ENCODE measurements at regions not wholly inside any gene's neighbourhood (a gene's known extent, or its start where the extent isn't known, plus 50 kb on each side); places are given as distances from the start of the nearest gene placed in this dataset.

DNA sequence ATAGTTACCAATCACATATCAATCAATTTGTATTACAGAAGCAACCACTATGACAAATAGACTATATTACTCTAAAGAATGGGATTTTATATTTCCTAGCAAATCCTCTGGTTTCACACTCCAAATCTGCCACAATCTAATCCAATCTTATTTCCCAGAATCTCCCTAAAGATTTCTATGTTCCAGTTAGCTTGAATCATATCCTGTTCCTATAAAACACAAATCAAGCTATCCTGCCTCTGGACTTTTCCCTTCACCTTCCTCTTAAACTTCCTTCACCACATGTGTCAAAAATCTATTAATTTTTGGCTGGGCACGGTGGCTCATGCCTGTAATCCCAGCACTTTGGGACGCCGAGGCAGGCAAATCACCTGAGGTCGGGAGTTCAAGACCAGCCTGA is 50.0 kb downstream of the PIK3C2A start:
- ChIA-PET POLR2A (no interaction called here), CTCF (no interaction called here)
- no peak for DNase-seq (ENCODE audit: extremely low spot score)
- TF ChIP-seq SP1 (IDR thresholded peaks at IDR 0.05) (no peak), HDGF (IDR thresholded peaks at IDR 0.05; ENCODE audit: borderline replicate concordance) (no peak), SUZ12 (IDR thresholded peaks at IDR 0.05) (no peak), FOXM1 (IDR thresholded peaks at IDR 0.05; ENCODE audit: borderline replicate concordance) (no peak), FOXK2 (IDR thresholded peaks at IDR 0.05) (no peak), FOXA1 (IDR thresholded peaks at IDR 0.05) (no peak), TARDBP (IDR thresholded peaks at IDR 0.05) (no peak)

DNA sequence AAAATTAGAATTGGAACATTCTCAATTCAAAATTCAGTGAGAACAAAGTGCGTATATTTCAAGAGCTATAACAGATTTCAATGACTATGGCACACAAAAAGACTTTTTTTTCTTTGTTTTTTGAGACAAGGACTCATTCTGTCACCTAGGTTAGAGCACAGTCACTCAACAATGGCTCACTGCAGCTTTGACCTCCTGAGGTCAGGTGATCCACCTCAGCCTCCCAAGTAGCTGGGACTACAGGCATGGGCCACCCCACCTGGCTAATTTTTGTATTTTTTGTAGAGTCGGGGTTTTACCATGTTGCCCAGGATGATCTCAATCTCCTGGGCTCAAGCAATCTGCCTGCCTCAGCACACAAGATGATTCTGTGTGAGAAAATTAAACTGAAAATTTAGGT is 51.5 kb downstream of the PIK3C2A start:
- no peak for DNase-seq (ENCODE audit: extremely low spot score)
- POLR2A ChIA-PET = no interaction called here
- TF ChIP-seq TARDBP (IDR thresholded peaks at IDR 0.05) (no peak), L3MBTL2 (conservative IDR thresholded peaks at IDR 0.05) (no peak), FOXM1 (IDR thresholded peaks at IDR 0.05; ENCODE audit: borderline replicate concordance) (no peak)
- CTCF ChIA-PET = no interaction called here

DNA sequence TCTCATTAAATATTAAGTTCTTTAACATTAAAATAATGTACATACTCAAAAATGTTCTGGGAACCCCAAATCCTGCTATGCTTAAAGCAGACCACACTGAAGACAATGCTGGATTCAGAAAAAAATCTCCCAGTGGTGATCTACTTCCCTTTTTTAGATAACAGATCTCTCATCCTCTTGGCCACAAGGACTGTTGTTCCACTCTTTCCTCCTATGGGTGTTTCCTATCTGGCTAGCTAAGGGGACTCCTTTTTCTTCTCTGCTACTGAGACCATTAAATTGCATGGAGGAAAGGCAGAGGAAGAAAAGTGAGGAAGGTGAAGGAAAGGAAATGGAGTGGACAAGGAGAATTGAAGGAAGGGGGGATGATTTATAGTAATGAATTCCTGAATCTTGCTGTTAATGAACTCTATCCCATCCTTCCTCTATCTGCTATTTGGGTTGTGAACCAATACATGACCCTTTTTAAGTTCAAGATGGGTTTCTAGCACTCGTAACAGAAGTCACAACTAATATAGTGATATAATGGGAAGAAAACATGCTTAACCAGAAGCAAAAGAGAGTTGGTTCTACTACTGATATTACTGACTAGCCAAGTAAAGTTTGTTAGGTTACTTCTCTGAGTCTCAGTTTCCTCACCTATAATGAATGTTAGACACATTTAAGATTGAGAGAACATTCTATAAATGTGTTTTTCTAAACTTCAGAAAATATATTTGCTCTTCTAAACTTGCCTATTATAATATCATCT is 53.2 kb downstream of the PIK3C2A start:
- no peak for DNase-seq (ENCODE audit: extremely low spot score)
- CTCF ChIA-PET = no interaction called here
- TF ChIP-seq FOXM1 (IDR thresholded peaks at IDR 0.05; ENCODE audit: borderline replicate concordance) = no peak
- no peak for TF ChIP-seq BHLHE40 (IDR thresholded peaks at IDR 0.05; ENCODE audit: borderline replicate concordance)
- no peak for TF ChIP-seq L3MBTL2 (conservative IDR thresholded peaks at IDR 0.05)
- no peak for TF ChIP-seq SUZ12 (IDR thresholded peaks at IDR 0.05)
- no peak for TF ChIP-seq NFRKB (IDR thresholded peaks at IDR 0.05)
- no peak for TF ChIP-seq CTBP1 (IDR thresholded peaks at IDR 0.05; ENCODE audit: borderline replicate concordance)
- TF ChIP-seq ZNF384 (IDR thresholded peaks at IDR 0.05) = no peak
- no peak for TF ChIP-seq ELF4 (IDR thresholded peaks at IDR 0.05)
- TF ChIP-seq TARDBP (IDR thresholded peaks at IDR 0.05) = no peak
- TF ChIP-seq, protein P1, sequence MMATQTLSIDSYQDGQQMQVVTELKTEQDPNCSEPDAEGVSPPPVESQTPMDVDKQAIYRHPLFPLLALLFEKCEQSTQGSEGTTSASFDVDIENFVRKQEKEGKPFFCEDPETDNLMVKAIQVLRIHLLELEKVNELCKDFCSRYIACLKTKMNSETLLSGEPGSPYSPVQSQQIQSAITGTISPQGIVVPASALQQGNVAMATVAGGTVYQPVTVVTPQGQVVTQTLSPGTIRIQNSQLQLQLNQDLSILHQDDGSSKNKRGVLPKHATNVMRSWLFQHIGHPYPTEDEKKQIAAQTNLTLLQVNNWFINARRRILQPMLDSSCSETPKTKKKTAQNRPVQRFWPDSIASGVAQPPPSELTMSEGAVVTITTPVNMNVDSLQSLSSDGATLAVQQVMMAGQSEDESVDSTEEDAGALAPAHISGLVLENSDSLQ (IDR thresholded peaks at IDR 0.05) = no peak
- TF ChIP-seq ARNT (IDR thresholded peaks at IDR 0.05) = no peak
- no peak for TF ChIP-seq FOXA1 (IDR thresholded peaks at IDR 0.05)
- TF ChIP-seq FOXK2 (IDR thresholded peaks at IDR 0.05) = no peak
- TF ChIP-seq HDGF (IDR thresholded peaks at IDR 0.05; ENCODE audit: borderline replicate concordance) = no peak

DNA sequence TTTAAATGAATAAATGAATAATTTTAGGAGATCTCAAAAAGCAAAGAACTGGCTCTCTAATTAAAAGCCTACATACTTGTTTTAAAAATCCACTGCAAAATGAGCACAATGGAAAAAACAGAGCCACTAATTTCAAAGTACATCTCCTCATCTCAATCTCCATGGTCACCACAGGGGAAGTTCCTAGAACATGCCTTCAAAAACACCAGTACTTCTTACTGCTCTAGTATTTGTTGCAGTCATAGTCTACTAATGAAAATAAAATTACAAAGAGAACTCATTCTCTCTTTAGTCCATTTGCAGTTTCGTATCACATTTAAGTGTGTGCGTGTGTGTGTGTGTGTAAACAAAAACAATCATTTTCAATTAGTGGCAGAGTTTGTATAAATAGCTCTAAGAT is 54.0 kb downstream of the PIK3C2A start:
- DNase-seq (ENCODE audit: extremely low spot score) = no peak
- ChIA-PET POLR2A (no interaction called here), CTCF (no interaction called here)
- TF ChIP-seq TARDBP (IDR thresholded peaks at IDR 0.05) (no peak), SP1 (IDR thresholded peaks at IDR 0.05) (no peak), ARNT (IDR thresholded peaks at IDR 0.05) (no peak), ELF4 (IDR thresholded peaks at IDR 0.05) (no peak), SUZ12 (IDR thresholded peaks at IDR 0.05) (no peak), BHLHE40 (IDR thresholded peaks at IDR 0.05; ENCODE audit: borderline replicate concordance) (no peak), FOXM1 (IDR thresholded peaks at IDR 0.05; ENCODE audit: borderline replicate concordance) (no peak), FOXA1 (IDR thresholded peaks at IDR 0.05) (no peak), NFRKB (IDR thresholded peaks at IDR 0.05) (no peak), HDGF (IDR thresholded peaks at IDR 0.05; ENCODE audit: borderline replicate concordance) (no peak)

More for the DNA sequence above, 53.2 kb downstream of the PIK3C2A start:
- POLR2A ChIA-PET = no interaction called here

DNA sequence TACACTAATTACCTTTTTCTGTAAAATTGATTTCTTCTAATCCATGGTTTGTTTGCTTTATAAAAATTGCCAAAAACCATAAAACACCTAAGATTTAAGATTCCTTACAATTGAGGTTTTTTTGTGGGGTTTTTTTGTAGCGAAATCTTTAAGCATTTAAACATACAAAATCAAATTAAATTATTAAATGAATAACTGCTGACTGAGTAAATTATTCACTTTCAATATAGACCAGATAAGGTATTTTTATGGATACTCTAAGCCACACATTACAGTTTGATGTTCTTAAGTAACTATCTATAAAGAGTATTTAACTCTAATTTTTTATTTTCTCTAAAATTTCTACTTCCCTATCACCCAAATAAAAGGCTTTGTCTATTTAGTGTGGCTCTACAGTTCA is 55.5 kb downstream of the PIK3C2A start:
- ChIA-PET POLR2A (no interaction called here), CTCF (no interaction called here)
- TF ChIP-seq ZNF384 (IDR thresholded peaks at IDR 0.05) (no peak), ARNT (IDR thresholded peaks at IDR 0.05) (no peak), FOXM1 (IDR thresholded peaks at IDR 0.05; ENCODE audit: borderline replicate concordance) (no peak), SP1 (IDR thresholded peaks at IDR 0.05) (no peak), FOXK2 (IDR thresholded peaks at IDR 0.05) (no peak), ELF4 (IDR thresholded peaks at IDR 0.05) (no peak), HDGF (IDR thresholded peaks at IDR 0.05; ENCODE audit: borderline replicate concordance) (no peak), LEF1 (IDR thresholded peaks at IDR 0.05; ENCODE audit: borderline replicate concordance) (no peak), SUZ12 (IDR thresholded peaks at IDR 0.05) (no peak)
- TF ChIP-seq, protein P1 (IDR thresholded peaks at IDR 0.05) = no peak
- no peak for DNase-seq (ENCODE audit: extremely low spot score)

DNA sequence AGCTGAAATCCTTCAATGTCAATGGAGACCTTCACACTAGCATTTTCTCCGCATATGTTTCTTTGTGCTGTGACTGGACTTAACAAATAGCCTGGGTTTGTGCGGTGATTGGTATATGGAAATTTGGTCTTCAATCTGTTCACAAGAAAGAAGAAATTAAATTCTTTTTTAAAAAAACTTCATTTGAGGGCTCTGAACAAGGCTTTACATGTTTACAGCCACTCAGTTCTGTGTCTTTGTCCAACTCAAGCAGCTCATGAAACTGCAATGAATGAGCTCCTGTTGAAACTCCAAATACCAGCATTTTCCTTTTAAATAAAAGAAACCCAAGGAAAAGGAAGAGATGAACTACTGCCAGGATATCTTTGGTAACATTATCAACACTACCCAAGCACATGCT is 57.3 kb downstream of the PIK3C2A start:
- TF ChIP-seq BHLHE40 (IDR thresholded peaks at IDR 0.05; ENCODE audit: borderline replicate concordance) (no peak), L3MBTL2 (conservative IDR thresholded peaks at IDR 0.05) (no peak), ZNF384 (IDR thresholded peaks at IDR 0.05) (no peak), FOXM1 (IDR thresholded peaks at IDR 0.05; ENCODE audit: borderline replicate concordance) (no peak), CTBP1 (IDR thresholded peaks at IDR 0.05; ENCODE audit: borderline replicate concordance) (no peak), ELF4 (IDR thresholded peaks at IDR 0.05) (no peak), NFRKB (IDR thresholded peaks at IDR 0.05) (no peak), TARDBP (IDR thresholded peaks at IDR 0.05) (no peak), HDGF (IDR thresholded peaks at IDR 0.05; ENCODE audit: borderline replicate concordance) (no peak), FOXA1 (IDR thresholded peaks at IDR 0.05) (no peak), FOXK2 (IDR thresholded peaks at IDR 0.05) (no peak), LEF1 (IDR thresholded peaks at IDR 0.05; ENCODE audit: borderline replicate concordance) (no peak), SP1 (IDR thresholded peaks at IDR 0.05) (no peak), ARNT (IDR thresholded peaks at IDR 0.05) (no peak), SUZ12 (IDR thresholded peaks at IDR 0.05) (no peak)
- TF ChIP-seq, protein P1 (IDR thresholded peaks at IDR 0.05) = no peak
- ChIA-PET CTCF (no interaction called here), POLR2A (no interaction called here)
- no peak for DNase-seq (ENCODE audit: extremely low spot score)
